HepG2 (cell line): ENCODE measurements at regions not wholly inside any gene's neighbourhood (a gene's known extent, or its start where the extent isn't known, plus 50 kb on each side); places are given as distances from the start of the nearest gene placed in this dataset.

ENCODE experiments used
- ATAC-seq: fragments of 200-7000 bp; cut with Tn5 transposase; 3 replicates; pipeline ENCODE4 v1.9.1; 2020; ENCODE audit warnings: mild to moderate bottlenecking, moderate library complexity
- BruUV-seq: library from RNA; stranded (reverse); fragments of 400-500 nt; replicated peaks from 2 replicates; lab custom pipeline; 2021; lab: Mats Ljungman, UMichigan
- CTCF ChIA-PET: fragments of 300-600 bp; formaldehyde crosslinking; extraction: SDS; loops from one replicate; lab custom pipeline; 2021; ENCODE audit warnings: low total read pairs, inconsistent platforms, low intra/inter-chr PET ratio; lab: Yijun Ruan, JAX
- POLR2A ChIA-PET: fragments of 350-600 bp; sonication (Branson Sonifier 250); formaldehyde crosslinking; loops from one replicate; lab custom pipeline; 2020; ENCODE audit warnings: antibody characterized with exemption, inconsistent platforms; lab: Yijun Ruan, JAX
- DNase-seq: peaks from one replicate; pipeline ENCODE4 v3.0.0-alpha.2; 2015; ENCODE audit warnings: low spot score
- FAIRE-seq: peaks from 3 replicates; lab custom pipeline; 2011; peaks lifted over from hg19 to GRCh38; lab: Jason Lieb, UNC
- H2AFZ ChIP-seq: one replicate; pipeline ENCODE4 v1.6.1; 2011; ENCODE audit warnings: low read length, inconsistent platforms
- H3K27ac ChIP-seq: fragments of 300-600 bp; 3 replicates; pipeline ENCODE4 v1.8.0; 2011; ENCODE audit warnings: mixed run types, mild to moderate bottlenecking, mixed read lengths, low read length, inconsistent platforms; ENCODE audit not compliant: insufficient read depth; ENCODE audit errors: extremely low read length
- H3K27me3 ChIP-seq, 2 experiments: fragments of 200-600 bp in 1 of 2; 2 replicates in 1 of 2; 3 replicates in 1 of 2; pipeline versions ENCODE4 v1.6.0 to v1.8.0; 2011; ENCODE audit warnings: low read length in 2 of 2, mild to moderate bottlenecking in 2 of 2, moderate library complexity in 2 of 2, inconsistent platforms in 1 of 2; ENCODE audit not compliant: insufficient read depth in 2 of 2, control insufficient read depth in 1 of 2
- H3K36me3 ChIP-seq, 2 experiments: fragments of 200-600 bp in 1 of 2; replicated peaks in 1 of 2; 2 replicates in 1 of 2; 3 replicates in 1 of 2; pipeline versions ENCODE4 v1.5.1 to v1.8.0; 2011; ENCODE audit warnings: low read length in 2 of 2, inconsistent platforms in 1 of 2; ENCODE audit not compliant: insufficient read depth in 2 of 2, control insufficient read depth in 1 of 2
- H3K4me1 ChIP-seq: 2 replicates; pipeline ENCODE4 v1.5.1; 2012; ENCODE audit warnings: low read length, inconsistent platforms; ENCODE audit not compliant: insufficient read depth
- H3K4me2 ChIP-seq: 2 replicates; pipeline ENCODE4 v1.6.0; 2011; ENCODE audit warnings: low read depth, low read length, inconsistent platforms
- H3K4me3 ChIP-seq, 3 experiments: fragments of 200-600 bp in 1 of 3; sonication (generic), shearing (Covaris generic) in 1 of 3; replicated peaks in 1 of 3; 2 replicates each; pipeline ENCODE4 v1.5.1; 2011 to 2016; ENCODE audit warnings: low read length in 3 of 3, inconsistent platforms in 2 of 3, low read depth in 2 of 3, mild to moderate bottlenecking in 2 of 3, control low read depth in 1 of 3, mixed read lengths in 1 of 3; ENCODE audit not compliant: insufficient read depth in 1 of 3
- H3K79me2 ChIP-seq: one replicate; pipeline ENCODE4 v1.6.1; 2011; ENCODE audit warnings: low read length, inconsistent platforms; ENCODE audit not compliant: insufficient read depth
- H3K9ac ChIP-seq: 2 replicates; pipeline ENCODE4 v1.6.0; 2011; ENCODE audit warnings: mild to moderate bottlenecking, low read depth, low read length, inconsistent platforms; ENCODE audit not compliant: insufficient read depth
- H3K9me3 ChIP-seq: 2 replicates; pipeline ENCODE4 v1.5.1; 2012; ENCODE audit warnings: mild to moderate bottlenecking, low read length
- H4K20me1 ChIP-seq: 2 replicates; pipeline ENCODE4 v1.6.0; 2011; ENCODE audit warnings: inconsistent platforms, mild to moderate bottlenecking, low read length, moderate library complexity; ENCODE audit not compliant: insufficient read depth
- CAMTA2 ChIP-seq: sonication (generic); formaldehyde crosslinking; IDR thresholded peaks from 2 replicates; pipeline ENCODE4 v1.4.0; 2020; ENCODE audit warnings: mild to moderate bottlenecking, missing genetic modification reagents, borderline replicate concordance
- NFE2L2 ChIP-seq: fragments of 150-350 bp; IDR thresholded peaks from 2 replicates; pipeline ENCODE4 v1.6.1; 2014; ENCODE audit warnings: low read length
- NKX3-1 ChIP-seq: sonication (generic); formaldehyde crosslinking; IDR thresholded peaks from 2 replicates; pipeline ENCODE4 v1.5.0; 2020; ENCODE audit warnings: missing genetic modification reagents
- RFX3 ChIP-seq: IDR thresholded peaks from 2 replicates; pipeline ENCODE4 v1.6.1; 2016; ENCODE audit warnings: missing biosample characterization, missing genetic modification reagents
- SOX13 ChIP-seq, 3 experiments: fragments of 450-650 bp in 1 of 3; sonication (generic) in 1 of 3; formaldehyde crosslinking in 1 of 3; IDR thresholded peaks in 2 of 3; conservative IDR thresholded peaks in 1 of 3; 2 replicates each; pipeline versions ENCODE4 v1.5.0 to v1.6.1; 2016 to 2020; ENCODE audit warnings: antibody characterized with exemption in 1 of 3, mild to moderate bottlenecking in 1 of 3, missing compliant biosample characterization in 1 of 3, missing genetic modification reagents in 1 of 3, moderate library complexity in 1 of 3
- ZHX2 ChIP-seq, 2 experiments: sonication (generic) in 1 of 2; formaldehyde crosslinking in 1 of 2; IDR thresholded peaks; 2 replicates each; pipeline versions ENCODE4 v1.6.1 to v1.9.0; 2014 to 2022; ENCODE audit warnings: antibody characterized with exemption in 1 of 2, borderline replicate concordance in 1 of 2, inconsistent platforms in 1 of 2, low read depth in 1 of 2, missing genetic modification reagents in 1 of 2
- ZNF501 ChIP-seq: sonication (generic); formaldehyde crosslinking; IDR thresholded peaks from 2 replicates; pipeline ENCODE4 v1.5.1; 2020; ENCODE audit warnings: mild to moderate bottlenecking, moderate library complexity, missing genetic modification reagents
- ZNF761 ChIP-seq: sonication (generic); formaldehyde crosslinking; conservative IDR thresholded peaks from 2 replicates; pipeline ENCODE4 v1.4.0; 2020; ENCODE audit warnings: mild to moderate bottlenecking, missing genetic modification reagents
- WGBS: methylation state at CpG from one replicate; pipeline ENCODE4 v1.1.6; 2017; ENCODE audit warnings: low lambda C conversion rate; 5-methylcytosine and 5-hydroxymethylcytosine counted together
- in situ Hi-C: cut with HindIII; loops from 2 replicates; pipeline ENCODE4 v1.10.0; 2017; ENCODE audit warnings: low pct_unique_long_range_greater_than_20kb; ENCODE audit not compliant: extremely low pct_ligation_motif_present
- intact Hi-C: fragments of 100-400 bp; cut with micrococcal nuclease; formaldehyde crosslinking; loops from one replicate; pipeline ENCODE4 v1.10.0; 2022; ENCODE audit not compliant: unreplicated experiment
- TF ChIP-seq, protein P1 (sequence below): sonication (generic); formaldehyde crosslinking; IDR thresholded peaks from 2 replicates; pipeline ENCODE4 v1.5.0; 2020; ENCODE audit warnings: missing genetic modification reagents

- intact Hi-C loops, result no loop called here
- Histone ChIP-seq H3K4me3 (no peak overlapping the region), H2AFZ (no peak overlapping the region), H3K4me2 (no peak overlapping the region), H4K20me1 (no peaks in the 10 kb centered on the region), H3K36me3 (no peaks in the 10 kb centered on the region), H3K79me2 (no peaks in the 10 kb centered on the region), H3K27me3 (peaks cover 3 to 63% of the 10 kb centered on the region in 2 experiments), H3K9ac (no peak overlapping the region), H3K9me3 (no peaks in the 10 kb centered on the region; the same call in 1 of the 2 replicates), H3K4me1 (no peaks in the 10 kb centered on the region), H3K27ac (no peak overlapping the region)
- no peak for ATAC-seq
- CTCF ChIA-PET, result no interaction called here
- DNase-seq, result no peak
- FAIRE-seq, result no peak
- POLR2A ChIA-PET, result no interaction called here
- in situ Hi-C loops, result no loop called here
- WGBS, result 6% methylated on average over 8 of the region's 22 CpGs
- no TSS peak for BruUV-seq
- TF ChIP-seq ZNF761 (CRISPR knock-in tag) (no peak), CAMTA2 (no peak), SOX13 (IDR thresholded peaks at IDR 0.05) (no peak), SOX13 (CRISPR knock-in tag; conservative IDR thresholded peaks at IDR 0.05 in 1 of 2, IDR thresholded peaks at IDR 0.05 in 1 of 2) (no peak), RFX3 (no peak), NKX3-1 (CRISPR knock-in tag) (no peak), ZHX2 (IDR thresholded peaks at IDR 0.05; ENCODE audit: low read depth) (no peak), ZHX2 (CRISPR knock-in tag; IDR thresholded peaks at IDR 0.05; ENCODE audit: borderline replicate concordance) (no peak), NFE2L2 (no peak), ZNF501 (CRISPR knock-in tag) (no peak)
- TF ChIP-seq, protein P1, sequence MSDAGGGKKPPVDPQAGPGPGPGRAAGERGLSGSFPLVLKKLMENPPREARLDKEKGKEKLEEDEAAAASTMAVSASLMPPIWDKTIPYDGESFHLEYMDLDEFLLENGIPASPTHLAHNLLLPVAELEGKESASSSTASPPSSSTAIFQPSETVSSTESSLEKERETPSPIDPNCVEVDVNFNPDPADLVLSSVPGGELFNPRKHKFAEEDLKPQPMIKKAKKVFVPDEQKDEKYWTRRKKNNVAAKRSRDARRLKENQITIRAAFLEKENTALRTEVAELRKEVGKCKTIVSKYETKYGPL, result no peak
Observed at GRCh38 chr14:104477666-104478380, 101.7 kb upstream of the C14orf180 start.
